Neuronal stem cell (in vitro differentiated cells): ENCODE measurements at regions not wholly inside any gene's neighbourhood (a gene's known extent, or its start where the extent isn't known, plus 50 kb on each side); places are given as distances from the start of the nearest gene placed in this dataset.

Experiments
- DNase-seq: peaks from one replicate; pipeline ENCODE4 v3.0.0-alpha.2; 2013; ENCODE audit warnings: low spot score
- H2AFZ ChIP-seq: one replicate; pipeline ENCODE4 v1.6.1; 2013; ENCODE audit warnings: mild to moderate bottlenecking, low read length, inconsistent platforms
- H2AK5ac ChIP-seq: 2 replicates; pipeline ENCODE4 v1.6.1; 2013; ENCODE audit warnings: low read depth, mild to moderate bottlenecking, inconsistent platforms, low read length, moderate library complexity, mixed read lengths
- H2BK120ac ChIP-seq: 2 replicates; pipeline ENCODE4 v1.6.1; 2013; ENCODE audit warnings: low read depth, mild to moderate bottlenecking, inconsistent platforms, low read length, moderate library complexity, mixed read lengths
- H2BK12ac ChIP-seq: one replicate; pipeline ENCODE4 v1.6.1; 2013; ENCODE audit warnings: low read length, inconsistent platforms
- H2BK15ac ChIP-seq: 2 replicates; pipeline ENCODE4 v1.6.1; 2013; ENCODE audit warnings: mild to moderate bottlenecking, low read length, inconsistent platforms, mixed read lengths
- H2BK5ac ChIP-seq: one replicate; pipeline ENCODE4 v1.6.1; 2013; ENCODE audit warnings: inconsistent platforms, mild to moderate bottlenecking, low read length, moderate library complexity
- H3K14ac ChIP-seq: one replicate; pipeline ENCODE4 v1.6.1; 2013; ENCODE audit warnings: low read length, inconsistent platforms
- H3K18ac ChIP-seq: 2 replicates; pipeline ENCODE4 v1.6.1; 2013; ENCODE audit warnings: low read length, inconsistent platforms
- H3K23ac ChIP-seq: 2 replicates; pipeline ENCODE4 v1.6.1; 2013; ENCODE audit warnings: low read depth, mild to moderate bottlenecking, mixed read lengths, low read length, inconsistent platforms; ENCODE audit not compliant: poor library complexity
- H3K27ac ChIP-seq: replicated peaks from 3 replicates; pipeline ENCODE4 v1.5.1; 2013; ENCODE audit warnings: low read length, inconsistent platforms
- H3K27me3 ChIP-seq, 3 experiments: 2 replicates each; pipeline ENCODE4 v1.6.1; 2013; ENCODE audit warnings: low read length in 3 of 3, mild to moderate bottlenecking in 2 of 3, inconsistent platforms in 1 of 3, low read depth in 1 of 3, mixed read lengths in 1 of 3, moderate library complexity in 1 of 3; ENCODE audit not compliant: control insufficient read depth in 3 of 3, insufficient read depth in 3 of 3
- H3K36me3 ChIP-seq, 2 donors: replicated peaks in 1 of 2; 2 replicates each; pipeline ENCODE4 v1.6.1; 2013; ENCODE audit warnings: low read length in 2 of 2; ENCODE audit not compliant: control insufficient read depth in 2 of 2, insufficient read depth in 2 of 2
- H3K4ac ChIP-seq: 2 replicates; pipeline ENCODE4 v1.6.1; 2013; ENCODE audit warnings: inconsistent platforms, mild to moderate bottlenecking, low read length, moderate library complexity
- H3K4me1 ChIP-seq, 2 donors: 1 replicate in 1 of 2; 2 replicates in 1 of 2; pipeline ENCODE4 v1.6.1; 2013; ENCODE audit warnings: low read length in 2 of 2, low read depth in 1 of 2; ENCODE audit not compliant: control insufficient read depth in 2 of 2, insufficient read depth in 1 of 2
- H3K4me2 ChIP-seq: one replicate; pipeline ENCODE4 v1.6.1; 2013; ENCODE audit warnings: mild to moderate bottlenecking, low read length, inconsistent platforms; ENCODE audit not compliant: insufficient read depth, poor library complexity, severe bottlenecking
- H3K4me3 ChIP-seq, 2 donors: 2 replicates each; pipeline ENCODE4 v1.5.1; 2013; ENCODE audit warnings: low read length in 2 of 2, mild to moderate bottlenecking in 2 of 2, inconsistent platforms in 1 of 2, moderate library complexity in 1 of 2
- H3K79me1 ChIP-seq: one replicate; pipeline ENCODE4 v1.6.1; 2013; ENCODE audit warnings: low read depth, mild to moderate bottlenecking, inconsistent platforms, low read length, moderate library complexity
- H3K9ac ChIP-seq: one replicate; pipeline ENCODE4 v1.6.1; 2013; ENCODE audit warnings: mild to moderate bottlenecking, low read depth, low read length, inconsistent platforms; ENCODE audit not compliant: poor library complexity
- H3K9me3 ChIP-seq, 2 donors: replicated peaks in 1 of 2; 2 replicates each; pipeline versions ENCODE3 to v1.6.1; 2013; ENCODE audit warnings: low read length in 2 of 2, mild to moderate bottlenecking in 2 of 2, inconsistent platforms in 1 of 2, low read depth in 1 of 2, mixed read lengths in 1 of 2, moderate library complexity in 1 of 2; ENCODE audit not compliant: control insufficient read depth in 2 of 2, insufficient read depth in 1 of 2
- H4K8ac ChIP-seq: one replicate; pipeline ENCODE4 v1.6.1; 2013; ENCODE audit warnings: low read depth, mild to moderate bottlenecking, inconsistent platforms, low read length, moderate library complexity
- H4K91ac ChIP-seq: one replicate; pipeline ENCODE4 v1.6.1; 2013; ENCODE audit warnings: low read length, low read depth, mild to moderate bottlenecking, inconsistent platforms; ENCODE audit not compliant: poor library complexity
- WGBS, 2 donors: extraction: QIAGEN DNeasy Blood & Tissue Kit; methylation state at CpG; one replicate each; pipeline ENCODE4 v1.1.7; 2013; ENCODE audit warnings: missing lambda C conversion rate in 2 of 2, mixed read lengths in 1 of 2; ENCODE audit not compliant: insufficient read length in 2 of 2, insufficient replicate concordance in 1 of 2; ENCODE audit errors: extremely low coverage in 2 of 2; 5-methylcytosine and 5-hydroxymethylcytosine counted together

GRCh38 chrX:130556951-130557350 lies 155.2 kb downstream of the RBMX2 start:
- Histone ChIP-seq H3K4me1 (no peaks in the 10 kb centered on the region), H2BK15ac (no peak overlapping the region), H3K9me3 (no peaks in the 10 kb centered on the region), H3K14ac (no peak overlapping the region), H2BK5ac (no peak overlapping the region), H3K4me2 (no peak overlapping the region), H2BK120ac (no peak overlapping the region), H3K4ac (no peak overlapping the region), H3K27ac (no peak overlapping the region), H3K18ac (no peak overlapping the region), H2AFZ (no peak overlapping the region), H3K9ac (no peak overlapping the region), H2AK5ac (no peak overlapping the region), H3K4me3 (no peak overlapping the region), H4K8ac (no peak overlapping the region), H3K23ac (no peak overlapping the region), H3K27me3 (peaks cover 0 to 22% (median 0%) of the 10 kb centered on the region in 3 experiments), H3K79me1 (no peaks in the 10 kb centered on the region), H3K36me3 (no peaks in the 10 kb centered on the region), H2BK12ac (no peak overlapping the region), H4K91ac (no peak overlapping the region)
- WGBS, 2 donors, result no CpG with 5 or more reads among the region's 1 CpG
- DNase-seq, result no peak

- H3K14ac ChIP-seq, result no peak overlapping the region
- no peak overlapping the region for H2BK120ac ChIP-seq
- H2AFZ ChIP-seq, result no peak overlapping the region
- H2AK5ac ChIP-seq, result no peak overlapping the region
- no peak overlapping the region for H3K27ac ChIP-seq
- no peak overlapping the region for H3K4me2 ChIP-seq
- no peak overlapping the region for H3K9ac ChIP-seq
- H3K9me3 ChIP-seq, result no peaks in the 10 kb centered on the region
- H2BK12ac ChIP-seq, result no peak overlapping the region
- no peaks in the 10 kb centered on the region for H3K4me1 ChIP-seq
- no peak overlapping the region for H3K4me3 ChIP-seq
- no CpG with 5 or more reads among the region's 5 CpGs for WGBS, 2 donors
- no peak overlapping the region for H4K8ac ChIP-seq
- no peaks in the 10 kb centered on the region for H3K79me1 ChIP-seq
- no peak overlapping the region for H3K23ac ChIP-seq
- no peak overlapping the region for H3K18ac ChIP-seq
- no peaks in the 10 kb centered on the region for H3K36me3 ChIP-seq
- H2BK5ac ChIP-seq, result no peak overlapping the region
- peaks cover 0 to 5% (median 0%) of the 10 kb centered on the region in 3 experiments for H3K27me3 ChIP-seq
- H2BK15ac ChIP-seq, result no peak overlapping the region
- no peak overlapping the region for H3K4ac ChIP-seq
- H4K91ac ChIP-seq, result no peak overlapping the region
- no peak for DNase-seq
Measured at GRCh38 chrX:130560544-130560943, 158.8 kb downstream of the RBMX2 start.

GRCh38 chrX:130561930-130562329 lies 160.1 kb downstream of the RBMX2 start:
- Histone ChIP-seq H2BK12ac (no peak overlapping the region), H3K9ac (no peak overlapping the region), H3K23ac (no peak overlapping the region), H4K91ac (no peak overlapping the region), H3K4ac (no peak overlapping the region), H2AK5ac (no peak overlapping the region), H3K18ac (no peak overlapping the region), H2BK5ac (no peak overlapping the region), H2BK15ac (no peak overlapping the region), H3K4me1 (no peaks in the 10 kb centered on the region), H4K8ac (no peak overlapping the region), H3K27me3 (no peaks in the 10 kb centered on the region), H3K4me3 (no peak overlapping the region), H3K79me1 (no peaks in the 10 kb centered on the region), H3K14ac (no peak overlapping the region), H3K36me3 (no peaks in the 10 kb centered on the region), H3K4me2 (no peak overlapping the region), H2BK120ac (no peak overlapping the region), H3K27ac (no peak overlapping the region), H3K9me3 (no peaks in the 10 kb centered on the region), H2AFZ (no peak overlapping the region)
- DNase-seq, result no peak
- WGBS, 2 donors, result no CpG with 5 or more reads among the region's 1 CpG

GRCh38 chrX:130563476-130563875 lies 161.7 kb downstream of the RBMX2 start:
- H4K91ac ChIP-seq, result no peak overlapping the region

More at GRCh38 chrX:130563476-130563875, 161.7 kb downstream of the RBMX2 start:
- Histone ChIP-seq H3K27me3 (no peaks in the 10 kb centered on the region), H2BK120ac (no peak overlapping the region), H4K8ac (no peak overlapping the region), H2AFZ (no peak overlapping the region), H3K27ac (no peak overlapping the region), H2BK12ac (no peak overlapping the region), H3K23ac (no peak overlapping the region), H2BK5ac (no peak overlapping the region), H3K36me3 (no peaks in the 10 kb centered on the region), H3K9me3 (no peaks in the 10 kb centered on the region), H3K4me2 (no peak overlapping the region), H2BK15ac (no peak overlapping the region), H3K18ac (no peak overlapping the region), H2AK5ac (no peak overlapping the region), H3K14ac (no peak overlapping the region), H3K4me3 (no peak overlapping the region), H3K4me1 (no peaks in the 10 kb centered on the region), H3K4ac (no peak overlapping the region), H3K79me1 (no peaks in the 10 kb centered on the region), H3K9ac (no peak overlapping the region)
- no CpG with 5 or more reads among the region's 2 CpGs for WGBS, 2 donors
- no peak for DNase-seq
